SK-N-SH (cell line): ENCODE measurements at regions not wholly inside any gene's neighbourhood (a gene's known extent, or its start where the extent isn't known, plus 50 kb on each side); places are given as distances from the start of the nearest gene placed in this dataset.

Experiments
- CTCF ChIA-PET: fragments of 300-600, 350-600 bp; formaldehyde crosslinking; extraction: SDS; loops from one replicate; lab custom pipeline; 2021; lab: Yijun Ruan, JAX
- POLR2A ChIA-PET: fragments of 350-600 bp; sonication (Branson Sonifier 250); formaldehyde crosslinking; extraction: SDS; loops from one replicate; lab custom pipeline; 2020; ENCODE audit warnings: antibody characterized with exemption, inconsistent platforms; lab: Yijun Ruan, JAX
- DNase-seq: peaks from one replicate; pipeline ENCODE4 v3.0.0; 2012
- H2AFZ ChIP-seq: fragments of 200-600 bp; sonication (generic); 2 replicates; pipeline ENCODE4 v1.8.1; 2016; ENCODE audit warnings: antibody characterized with exemption, mild to moderate bottlenecking, low read depth
- H3F3A ChIP-seq: fragments of 200-600 bp; sonication (generic); replicated peaks from 2 replicates; pipeline ENCODE3; 2016; ENCODE audit warnings: antibody characterized with exemption, mild to moderate bottlenecking; ENCODE audit not compliant: insufficient read depth
- H3K27ac ChIP-seq, 2 experiments: fragments of 200-500 bp in 1 of 2; fragments of 200-600 bp in 1 of 2; sonication (Bioruptor generic) in 1 of 2; sonication (generic), shearing (Covaris generic) in 1 of 2; 2 replicates each; pipeline versions ENCODE4 v1.5.1 to v1.6.1; 2014 to 2016; ENCODE audit warnings: low read depth in 2 of 2, inconsistent platforms in 1 of 2, low read length in 1 of 2, mild to moderate bottlenecking in 1 of 2, mixed read lengths in 1 of 2
- H3K27me3 ChIP-seq: fragments of 200-600 bp; sonication (generic), shearing (Covaris generic); 2 replicates; pipeline ENCODE4 v1.6.1; 2016; ENCODE audit warnings: mixed run types; ENCODE audit not compliant: insufficient read depth
- H3K36me3 ChIP-seq, 2 experiments: fragments of 200-500 bp in 1 of 2; fragments of 200-600 bp in 1 of 2; sonication (Bioruptor generic) in 1 of 2; sonication (generic) in 1 of 2; replicated peaks in 1 of 2; 2 replicates each; pipeline versions ENCODE3 to v1.5.1; 2014 to 2016; ENCODE audit warnings: low read length in 1 of 2, mild to moderate bottlenecking in 1 of 2; ENCODE audit not compliant: insufficient read depth in 2 of 2, control insufficient read depth in 1 of 2
- H3K4me1 ChIP-seq, 2 experiments: fragments of 200-500 bp in 1 of 2; fragments of 200-600 bp in 1 of 2; sonication (Bioruptor generic) in 1 of 2; sonication (generic), shearing (Covaris generic) in 1 of 2; 2 replicates each; pipeline versions ENCODE4 v1.5.1 to v1.6.1; 2014 to 2016; ENCODE audit warnings: low read depth in 1 of 2, low read length in 1 of 2, mixed run types in 1 of 2; ENCODE audit not compliant: insufficient read depth in 2 of 2, control insufficient read depth in 1 of 2
- H3K4me2 ChIP-seq: fragments of 200-600 bp; sonication (generic), shearing (Covaris generic); 2 replicates; pipeline ENCODE4 v1.6.1; 2017; ENCODE audit warnings: mixed run types
- H3K4me3 ChIP-seq, 2 experiments: fragments of 200-500 bp in 1 of 2; fragments of 200-600 bp in 1 of 2; sonication (Bioruptor generic) in 1 of 2; sonication (generic), shearing (Covaris generic) in 1 of 2; 2 replicates each; pipeline versions ENCODE4 v1.5.1 to v1.8.1; 2014 to 2016; ENCODE audit warnings: low read depth in 2 of 2, inconsistent platforms in 1 of 2, low read length in 1 of 2, mild to moderate bottlenecking in 1 of 2, mixed read lengths in 1 of 2, moderate library complexity in 1 of 2
- H3K79me2 ChIP-seq: fragments of 200-600 bp; sonication (generic); 2 replicates; pipeline ENCODE4 v1.8.1; 2017; ENCODE audit warnings: mild to moderate bottlenecking; ENCODE audit not compliant: insufficient read depth
- H3K9ac ChIP-seq: fragments of 200-600 bp; sonication (generic); 2 replicates; pipeline ENCODE4 v1.6.1; 2017; ENCODE audit warnings: mixed run types
- H3K9me2 ChIP-seq: fragments of 200-600 bp; sonication (generic); 2 replicates; pipeline ENCODE4 v1.6.1; 2017; ENCODE audit warnings: mixed run types
- H3K9me3 ChIP-seq: fragments of 200-600 bp; sonication (generic); 2 replicates; pipeline ENCODE4 v1.6.1; 2017; ENCODE audit warnings: mixed run types, mild to moderate bottlenecking, moderate library complexity
- H4K20me1 ChIP-seq: fragments of 200-600 bp; sonication (generic); 2 replicates; pipeline ENCODE4 v1.6.1; 2017; ENCODE audit warnings: mild to moderate bottlenecking, mixed run types; ENCODE audit not compliant: insufficient read depth
- EZH2phosphoT487 ChIP-seq: fragments of 200-600 bp; sonication (generic); IDR thresholded peaks from 2 replicates; pipeline ENCODE4 v1.6.1; 2017; ENCODE audit warnings: low read depth, mixed run types, mild to moderate bottlenecking, antibody characterized with exemption, moderate library complexity, borderline replicate concordance
- FOXM1 ChIP-seq: IDR thresholded peaks from 2 replicates; pipeline ENCODE4 v1.4.0; 2012; ENCODE audit warnings: low read depth, mild to moderate bottlenecking
- GABPA ChIP-seq: IDR thresholded peaks from 2 replicates; pipeline ENCODE4 v1.4.0; 2012; ENCODE audit warnings: low read depth, mild to moderate bottlenecking
- JUND ChIP-seq: IDR thresholded peaks from 2 replicates; pipeline ENCODE4 v1.4.0; 2012
- MXI1 ChIP-seq: IDR thresholded peaks from 2 replicates; pipeline ENCODE4 v1.6.1; 2012; ENCODE audit warnings: mild to moderate bottlenecking, low read depth, low read length, improper control_type of control experiment
- NFIC ChIP-seq: IDR thresholded peaks from 2 replicates; pipeline ENCODE4 v1.4.0; 2012; ENCODE audit warnings: borderline replicate concordance
- RAD21 ChIP-seq: IDR thresholded peaks from 2 replicates; pipeline ENCODE4 v1.6.1; 2012; ENCODE audit warnings: mild to moderate bottlenecking, low read length
- RFX5 ChIP-seq: IDR thresholded peaks from 2 replicates; pipeline ENCODE4 v1.6.1; 2012; ENCODE audit warnings: mild to moderate bottlenecking, improper control_type of control experiment, low read length
- SIN3A ChIP-seq: IDR thresholded peaks from 2 replicates; pipeline ENCODE4 v1.6.1; 2012; ENCODE audit warnings: low read depth, mild to moderate bottlenecking, low read length, moderate library complexity, borderline replicate concordance
- TAF1 ChIP-seq: IDR thresholded peaks from 2 replicates; pipeline ENCODE4 v1.6.1; 2012; ENCODE audit warnings: low read depth, mild to moderate bottlenecking, low read length, moderate library complexity, borderline replicate concordance
- YY1 ChIP-seq: IDR thresholded peaks from 2 replicates; pipeline ENCODE4 v1.4.0; 2012; ENCODE audit warnings: low read depth, mild to moderate bottlenecking
- TF ChIP-seq, protein P1 (sequence below): IDR thresholded peaks from 2 replicates; pipeline ENCODE4; 2012
- TF ChIP-seq, protein P2 (sequence below): fragments of 150-350 bp; IDR thresholded peaks from 2 replicates; pipeline ENCODE4 v1.6.1; 2016; ENCODE audit warnings: mild to moderate bottlenecking, low read depth, low read length
- TF ChIP-seq, protein P3 (sequence below): fragments of 150-350 bp; IDR thresholded peaks from 2 replicates; pipeline ENCODE4 v1.6.1; 2017; ENCODE audit warnings: antibody characterized with exemption, low read length, low read depth, borderline replicate concordance
- TF ChIP-seq, protein P4 (sequence below): IDR thresholded peaks from 2 replicates; pipeline ENCODE4 v1.6.1; 2012; ENCODE audit warnings: mild to moderate bottlenecking, low read depth, low read length, moderate library complexity
- TF ChIP-seq, protein P5 (sequence below): fragments of 200-600 bp; sonication (generic); IDR thresholded peaks from 2 replicates; pipeline ENCODE4 v1.6.1; 2017; ENCODE audit warnings: antibody characterized with exemption, mild to moderate bottlenecking, moderate library complexity

DNA sequence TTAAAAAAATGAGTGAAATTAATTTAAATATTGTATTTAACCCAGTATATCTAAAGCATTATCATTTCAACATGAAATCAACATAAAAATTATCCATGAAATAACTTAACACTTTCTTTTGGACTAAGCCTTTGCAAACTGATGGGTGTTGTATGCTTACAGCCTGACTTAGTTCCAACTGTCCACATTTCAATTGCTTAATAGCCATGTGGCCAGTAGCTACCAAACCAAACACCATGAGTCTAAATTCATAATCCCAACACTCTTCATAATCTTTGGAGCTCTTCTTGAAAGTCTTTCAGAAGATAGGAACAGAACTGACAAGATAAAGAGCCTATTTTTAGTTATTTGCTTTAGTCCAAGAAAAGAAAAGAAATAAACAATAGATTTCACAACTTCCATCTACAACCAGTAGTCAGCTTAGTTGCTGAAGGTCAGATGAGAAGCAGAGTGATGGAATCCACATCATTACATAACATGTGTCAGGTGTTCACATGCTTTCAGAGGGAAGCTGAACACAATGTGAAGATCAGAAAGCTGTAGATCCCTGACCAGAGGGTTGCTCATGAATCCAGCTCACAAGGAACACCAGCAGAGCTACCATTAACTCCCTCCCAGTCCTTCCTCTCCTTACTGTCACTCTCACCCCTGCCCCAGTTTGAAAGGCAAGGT is 144.0 kb upstream of the ZNF648 start:
- no peaks in the 10 kb centered on the region for H3K9me3 ChIP-seq
- POLR2A ChIA-PET, result no interaction called here

More for the DNA sequence above, 144.0 kb upstream of the ZNF648 start:
- Histone ChIP-seq H3K4me2 (no peak overlapping the region), H2AFZ (no peak overlapping the region), H3K9ac (no peak overlapping the region), H3K79me2 (no peaks in the 10 kb centered on the region), H3K36me3 (no peaks in the 10 kb centered on the region), H3K27me3 (no peaks in the 10 kb centered on the region), H3K4me3 (no peak overlapping the region), H3K9me2 (no peaks in the 10 kb centered on the region), H4K20me1 (no peaks in the 10 kb centered on the region), H3K27ac (no peak overlapping the region), H3K4me1 (no peaks in the 10 kb centered on the region; a peak in 1 of 4 replicates), H3F3A (no peaks in the 10 kb centered on the region)
- no peak for DNase-seq
- CTCF ChIA-PET, result interaction anchor here (1.3 kb wide), 1 partner anchor 62 kb away, joined by 5 read pairs; no protein-coding TSS in a partner anchor
- TF ChIP-seq MXI1 (no peak), JUND (no peak), RFX5 (no peak), NFIC (no peak), EZH2phosphoT487 (no peak), TAF1 (no peak), SIN3A (no peak), FOXM1 (no peak), GABPA (no peak), YY1 (no peak), RAD21 (no peak)
- TF ChIP-seq, protein P1, sequence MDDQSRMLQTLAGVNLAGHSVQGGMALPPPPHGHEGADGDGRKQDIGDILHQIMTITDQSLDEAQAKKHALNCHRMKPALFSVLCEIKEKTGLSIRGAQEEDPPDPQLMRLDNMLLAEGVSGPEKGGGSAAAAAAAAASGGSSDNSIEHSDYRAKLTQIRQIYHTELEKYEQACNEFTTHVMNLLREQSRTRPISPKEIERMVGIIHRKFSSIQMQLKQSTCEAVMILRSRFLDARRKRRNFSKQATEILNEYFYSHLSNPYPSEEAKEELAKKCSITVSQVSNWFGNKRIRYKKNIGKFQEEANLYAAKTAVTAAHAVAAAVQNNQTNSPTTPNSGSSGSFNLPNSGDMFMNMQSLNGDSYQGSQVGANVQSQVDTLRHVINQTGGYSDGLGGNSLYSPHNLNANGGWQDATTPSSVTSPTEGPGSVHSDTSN, result no peak
- TF ChIP-seq, protein P2, sequence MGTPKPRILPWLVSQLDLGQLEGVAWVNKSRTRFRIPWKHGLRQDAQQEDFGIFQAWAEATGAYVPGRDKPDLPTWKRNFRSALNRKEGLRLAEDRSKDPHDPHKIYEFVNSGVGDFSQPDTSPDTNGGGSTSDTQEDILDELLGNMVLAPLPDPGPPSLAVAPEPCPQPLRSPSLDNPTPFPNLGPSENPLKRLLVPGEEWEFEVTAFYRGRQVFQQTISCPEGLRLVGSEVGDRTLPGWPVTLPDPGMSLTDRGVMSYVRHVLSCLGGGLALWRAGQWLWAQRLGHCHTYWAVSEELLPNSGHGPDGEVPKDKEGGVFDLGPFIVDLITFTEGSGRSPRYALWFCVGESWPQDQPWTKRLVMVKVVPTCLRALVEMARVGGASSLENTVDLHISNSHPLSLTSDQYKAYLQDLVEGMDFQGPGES, result no peak
- TF ChIP-seq, protein P3, sequence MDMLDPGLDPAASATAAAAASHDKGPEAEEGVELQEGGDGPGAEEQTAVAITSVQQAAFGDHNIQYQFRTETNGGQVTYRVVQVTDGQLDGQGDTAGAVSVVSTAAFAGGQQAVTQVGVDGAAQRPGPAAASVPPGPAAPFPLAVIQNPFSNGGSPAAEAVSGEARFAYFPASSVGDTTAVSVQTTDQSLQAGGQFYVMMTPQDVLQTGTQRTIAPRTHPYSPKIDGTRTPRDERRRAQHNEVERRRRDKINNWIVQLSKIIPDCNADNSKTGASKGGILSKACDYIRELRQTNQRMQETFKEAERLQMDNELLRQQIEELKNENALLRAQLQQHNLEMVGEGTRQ, result no peak
- TF ChIP-seq, protein P4, sequence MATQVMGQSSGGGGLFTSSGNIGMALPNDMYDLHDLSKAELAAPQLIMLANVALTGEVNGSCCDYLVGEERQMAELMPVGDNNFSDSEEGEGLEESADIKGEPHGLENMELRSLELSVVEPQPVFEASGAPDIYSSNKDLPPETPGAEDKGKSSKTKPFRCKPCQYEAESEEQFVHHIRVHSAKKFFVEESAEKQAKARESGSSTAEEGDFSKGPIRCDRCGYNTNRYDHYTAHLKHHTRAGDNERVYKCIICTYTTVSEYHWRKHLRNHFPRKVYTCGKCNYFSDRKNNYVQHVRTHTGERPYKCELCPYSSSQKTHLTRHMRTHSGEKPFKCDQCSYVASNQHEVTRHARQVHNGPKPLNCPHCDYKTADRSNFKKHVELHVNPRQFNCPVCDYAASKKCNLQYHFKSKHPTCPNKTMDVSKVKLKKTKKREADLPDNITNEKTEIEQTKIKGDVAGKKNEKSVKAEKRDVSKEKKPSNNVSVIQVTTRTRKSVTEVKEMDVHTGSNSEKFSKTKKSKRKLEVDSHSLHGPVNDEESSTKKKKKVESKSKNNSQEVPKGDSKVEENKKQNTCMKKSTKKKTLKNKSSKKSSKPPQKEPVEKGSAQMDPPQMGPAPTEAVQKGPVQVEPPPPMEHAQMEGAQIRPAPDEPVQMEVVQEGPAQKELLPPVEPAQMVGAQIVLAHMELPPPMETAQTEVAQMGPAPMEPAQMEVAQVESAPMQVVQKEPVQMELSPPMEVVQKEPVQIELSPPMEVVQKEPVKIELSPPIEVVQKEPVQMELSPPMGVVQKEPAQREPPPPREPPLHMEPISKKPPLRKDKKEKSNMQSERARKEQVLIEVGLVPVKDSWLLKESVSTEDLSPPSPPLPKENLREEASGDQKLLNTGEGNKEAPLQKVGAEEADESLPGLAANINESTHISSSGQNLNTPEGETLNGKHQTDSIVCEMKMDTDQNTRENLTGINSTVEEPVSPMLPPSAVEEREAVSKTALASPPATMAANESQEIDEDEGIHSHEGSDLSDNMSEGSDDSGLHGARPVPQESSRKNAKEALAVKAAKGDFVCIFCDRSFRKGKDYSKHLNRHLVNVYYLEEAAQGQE, result no peak
- TF ChIP-seq, protein P5, sequence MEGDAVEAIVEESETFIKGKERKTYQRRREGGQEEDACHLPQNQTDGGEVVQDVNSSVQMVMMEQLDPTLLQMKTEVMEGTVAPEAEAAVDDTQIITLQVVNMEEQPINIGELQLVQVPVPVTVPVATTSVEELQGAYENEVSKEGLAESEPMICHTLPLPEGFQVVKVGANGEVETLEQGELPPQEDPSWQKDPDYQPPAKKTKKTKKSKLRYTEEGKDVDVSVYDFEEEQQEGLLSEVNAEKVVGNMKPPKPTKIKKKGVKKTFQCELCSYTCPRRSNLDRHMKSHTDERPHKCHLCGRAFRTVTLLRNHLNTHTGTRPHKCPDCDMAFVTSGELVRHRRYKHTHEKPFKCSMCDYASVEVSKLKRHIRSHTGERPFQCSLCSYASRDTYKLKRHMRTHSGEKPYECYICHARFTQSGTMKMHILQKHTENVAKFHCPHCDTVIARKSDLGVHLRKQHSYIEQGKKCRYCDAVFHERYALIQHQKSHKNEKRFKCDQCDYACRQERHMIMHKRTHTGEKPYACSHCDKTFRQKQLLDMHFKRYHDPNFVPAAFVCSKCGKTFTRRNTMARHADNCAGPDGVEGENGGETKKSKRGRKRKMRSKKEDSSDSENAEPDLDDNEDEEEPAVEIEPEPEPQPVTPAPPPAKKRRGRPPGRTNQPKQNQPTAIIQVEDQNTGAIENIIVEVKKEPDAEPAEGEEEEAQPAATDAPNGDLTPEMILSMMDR, result no peak
